Transverse colon (tissue), 4 donors: ENCODE measurements at regions not wholly inside any gene's neighbourhood (a gene's known extent, or its start where the extent isn't known, plus 50 kb on each side); places are given as distances from the start of the nearest gene placed in this dataset.

Experiments used
- EP300 ChIP-seq: sonication (generic); formaldehyde crosslinking; IDR thresholded peaks from one replicate; pipeline ENCODE4 v1.6.1; 2017; ENCODE audit warnings: antibody characterized with exemption, low read depth
- POLR2A ChIP-seq: fragments of 450-650 bp; IDR thresholded peaks from one replicate; pipeline ENCODE4 v1.6.1; 2016; ENCODE audit warnings: antibody characterized with exemption, mild to moderate bottlenecking, moderate library complexity
- POLR2AphosphoS5 ChIP-seq, 3 donors: sonication (generic); formaldehyde crosslinking; IDR thresholded peaks; one replicate each; pipeline ENCODE4 v1.6.1; 2016; ENCODE audit warnings: antibody characterized with exemption in 3 of 3
- TF ChIP-seq, protein P1 (sequence below), 5 experiments: fragments of 200-600 bp in 3 of 5; fragments of 450-650 bp in 2 of 5; sonication (generic) in 3 of 5; IDR thresholded peaks; 1 replicate in 2 of 5; 2 replicates in 3 of 5; pipeline ENCODE4 v1.5.1; 2016 to 2017; ENCODE audit warnings: antibody characterized with exemption in 5 of 5, inconsistent platforms in 3 of 5, mild to moderate bottlenecking in 2 of 5, moderate library complexity in 1 of 5

DNA sequence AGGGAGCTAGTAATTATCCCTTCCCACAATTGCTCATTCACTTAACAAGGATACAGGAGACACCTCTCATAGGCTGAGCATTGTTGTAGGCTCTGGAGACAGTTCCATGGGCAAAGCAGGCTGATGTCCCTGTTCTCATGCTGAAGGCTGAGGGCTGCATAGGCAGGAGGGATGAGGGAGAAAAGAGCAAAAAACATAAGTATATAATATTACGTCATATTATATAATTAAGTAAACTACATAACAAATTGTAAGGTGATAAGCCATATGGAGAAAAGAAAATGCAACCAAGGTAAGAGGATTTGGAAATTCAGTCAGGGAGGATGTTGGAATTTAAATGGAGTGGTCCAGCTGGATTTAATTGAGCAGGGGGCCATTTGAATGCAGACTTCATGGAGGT is 380.6 kb upstream of the ST6GAL2 start:
- TF ChIP-seq, protein P1, sequence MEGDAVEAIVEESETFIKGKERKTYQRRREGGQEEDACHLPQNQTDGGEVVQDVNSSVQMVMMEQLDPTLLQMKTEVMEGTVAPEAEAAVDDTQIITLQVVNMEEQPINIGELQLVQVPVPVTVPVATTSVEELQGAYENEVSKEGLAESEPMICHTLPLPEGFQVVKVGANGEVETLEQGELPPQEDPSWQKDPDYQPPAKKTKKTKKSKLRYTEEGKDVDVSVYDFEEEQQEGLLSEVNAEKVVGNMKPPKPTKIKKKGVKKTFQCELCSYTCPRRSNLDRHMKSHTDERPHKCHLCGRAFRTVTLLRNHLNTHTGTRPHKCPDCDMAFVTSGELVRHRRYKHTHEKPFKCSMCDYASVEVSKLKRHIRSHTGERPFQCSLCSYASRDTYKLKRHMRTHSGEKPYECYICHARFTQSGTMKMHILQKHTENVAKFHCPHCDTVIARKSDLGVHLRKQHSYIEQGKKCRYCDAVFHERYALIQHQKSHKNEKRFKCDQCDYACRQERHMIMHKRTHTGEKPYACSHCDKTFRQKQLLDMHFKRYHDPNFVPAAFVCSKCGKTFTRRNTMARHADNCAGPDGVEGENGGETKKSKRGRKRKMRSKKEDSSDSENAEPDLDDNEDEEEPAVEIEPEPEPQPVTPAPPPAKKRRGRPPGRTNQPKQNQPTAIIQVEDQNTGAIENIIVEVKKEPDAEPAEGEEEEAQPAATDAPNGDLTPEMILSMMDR (IDR thresholded peaks at IDR 0.05): no peak
- TF ChIP-seq POLR2A (no peak), POLR2AphosphoS5 (IDR thresholded peaks at IDR 0.05) (no peak), EP300 (no peak)
